ENCODE measurements at regions not wholly inside any gene's neighbourhood (a gene's known extent, or its start where the extent isn't known, plus 50 kb on each side); places are given as distances from the start of the nearest gene placed in this dataset.

- no peak for DNase-seq
These were observed 616.3 kb downstream of the TBC1D4 start for GRCh38 chr13:74865656-74866055.

DNA sequence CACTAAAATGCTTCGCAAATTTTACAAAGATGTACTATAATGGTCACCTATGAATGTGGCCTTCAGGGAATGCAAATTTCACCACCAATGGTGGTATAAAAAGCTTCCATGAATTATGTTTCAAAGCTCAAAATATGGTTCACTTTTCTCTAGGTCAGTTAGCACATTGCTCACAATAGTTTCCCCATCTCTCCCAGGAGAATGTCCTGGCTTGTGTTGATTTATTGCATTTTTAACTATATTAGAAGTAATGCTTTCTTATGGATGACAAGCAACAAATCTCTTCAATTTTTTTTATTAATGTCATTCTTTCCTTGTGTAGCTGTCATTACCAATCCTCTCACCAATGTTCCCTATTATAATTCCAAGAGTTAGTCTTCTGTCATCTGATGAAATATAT, 621.2 kb downstream of the TBC1D4 start:
- DNase-seq, result no peak

GRCh38 chr13:74850893-74851292, 631.1 kb downstream of the TBC1D4 start:
- no peak for DNase-seq

- DNase-seq, result no peak
These were observed 634.0 kb downstream of the TBC1D4 start for GRCh38 chr13:74847966-74848365.

- no peak for DNase-seq
These were observed 636.2 kb downstream of the TBC1D4 start for GRCh38 chr13:74845806-74846205.

GRCh38 chr13:74841651-74842050, 640.3 kb downstream of the TBC1D4 start:
- no peak for DNase-seq

DNA sequence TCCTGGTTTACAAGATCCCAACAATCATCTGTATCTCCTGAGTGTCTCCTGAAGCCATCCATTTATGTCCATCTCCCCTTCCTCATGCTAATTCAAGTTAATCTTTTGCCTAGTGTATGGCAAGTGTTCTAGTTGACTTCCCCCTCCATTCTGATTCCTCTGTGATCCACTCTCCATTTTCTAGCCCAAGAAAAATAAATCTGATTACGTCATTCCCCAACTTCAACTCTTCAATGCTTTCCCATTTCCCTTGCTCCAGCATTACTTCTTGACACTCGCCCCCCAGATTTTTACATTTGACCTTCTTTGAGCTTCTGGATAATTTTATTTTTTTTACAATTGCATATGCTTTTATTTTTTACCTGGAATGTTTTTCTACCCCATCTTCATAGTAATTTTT, 640.8 kb downstream of the TBC1D4 start:
- no peak for DNase-seq

DNA sequence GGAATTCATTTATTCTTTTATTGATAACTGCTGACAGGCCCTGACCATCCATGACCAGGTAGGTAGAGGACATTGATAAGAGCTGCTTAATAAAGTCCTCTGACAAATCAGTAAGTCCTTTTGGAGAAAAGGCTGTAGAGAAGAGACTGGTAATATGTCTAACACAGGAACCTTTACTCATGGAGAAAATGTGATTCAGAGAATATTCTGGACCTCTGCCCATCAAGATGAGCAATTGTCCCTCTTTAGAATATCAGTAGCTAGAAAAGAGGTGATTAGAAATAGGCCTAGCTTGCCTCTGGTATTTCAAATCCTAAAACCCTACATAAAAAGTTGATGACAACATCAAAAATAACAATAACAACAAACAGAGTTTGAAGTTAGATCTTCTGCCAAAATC, 642.3 kb downstream of the TBC1D4 start:
- DNase-seq, result no peak

DNA sequence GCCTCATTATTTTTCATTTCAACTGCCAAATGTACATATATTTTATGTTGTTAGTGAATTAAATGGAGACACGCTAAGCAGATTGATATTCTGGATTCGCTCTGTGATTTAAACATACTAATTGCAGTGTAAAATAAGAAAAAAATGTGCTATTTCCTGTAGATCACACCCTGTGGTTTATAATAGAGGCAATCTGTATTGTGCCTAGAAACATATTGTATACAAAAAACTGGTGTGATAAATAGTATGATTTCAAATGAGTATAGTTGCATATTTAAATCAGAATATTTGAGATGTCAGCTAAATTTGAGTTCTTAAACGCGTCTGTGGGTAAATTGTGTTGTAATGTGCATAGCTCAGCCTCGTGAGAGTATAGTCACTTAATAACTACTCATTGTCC, 643.9 kb downstream of the TBC1D4 start:
- no peak for DNase-seq

DNA sequence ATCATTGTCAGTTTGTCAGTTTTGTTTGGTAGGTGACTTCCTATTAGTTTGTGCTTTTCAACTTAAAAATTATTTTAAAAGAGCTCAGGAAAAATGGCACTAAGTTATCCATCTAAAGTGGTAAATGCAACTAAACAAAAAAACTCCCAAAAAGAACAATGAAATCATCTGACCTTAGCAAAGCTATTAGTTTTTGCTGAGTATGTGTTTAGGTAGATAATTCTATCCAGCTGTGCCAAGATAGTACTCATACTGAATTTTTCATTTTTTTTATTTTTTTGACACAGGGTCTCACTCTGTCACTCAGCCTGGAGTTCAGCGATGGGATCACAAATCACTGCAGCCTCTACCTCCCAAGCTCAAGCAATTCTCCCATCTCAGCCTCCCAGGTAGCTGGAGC, 645.3 kb downstream of the TBC1D4 start:
- no peak for DNase-seq

DNA sequence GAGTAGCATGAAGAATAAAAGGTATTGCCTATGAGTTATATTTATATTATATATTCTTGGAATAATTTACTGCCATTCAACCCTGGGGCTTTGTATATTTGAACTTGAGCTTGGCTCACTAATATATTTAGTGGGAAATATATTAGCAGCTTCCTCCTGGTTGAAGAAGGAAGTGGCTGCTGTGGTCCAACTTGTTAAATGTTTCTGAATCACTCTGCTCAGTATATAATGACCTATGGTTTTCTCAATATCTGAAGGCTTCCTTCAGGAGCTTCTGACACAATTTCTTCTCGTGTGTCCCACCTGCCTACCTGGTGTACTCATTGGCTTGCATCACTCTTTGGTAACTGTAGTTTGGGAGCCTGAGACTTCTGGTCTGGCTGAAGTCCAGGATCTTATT, 646.4 kb downstream of the TBC1D4 start:
- DNase-seq, result no peak

GRCh38 chr13:74825938-74826246, 656.1 kb downstream of the TBC1D4 start:
- no peak for DNase-seq

- no peak for DNase-seq
These were observed 656.6 kb downstream of the TBC1D4 start for GRCh38 chr13:74825152-74825937.

- no peak for DNase-seq
These were observed 661.2 kb downstream of the TBC1D4 start for GRCh38 chr13:74820809-74821208.

GRCh38 chr13:74819549-74819948, 662.4 kb downstream of the TBC1D4 start:
- DNase-seq, result no peak

GRCh38 chr13:74816737-74817136, 665.2 kb downstream of the TBC1D4 start:
- DNase-seq, result no peak

DNA sequence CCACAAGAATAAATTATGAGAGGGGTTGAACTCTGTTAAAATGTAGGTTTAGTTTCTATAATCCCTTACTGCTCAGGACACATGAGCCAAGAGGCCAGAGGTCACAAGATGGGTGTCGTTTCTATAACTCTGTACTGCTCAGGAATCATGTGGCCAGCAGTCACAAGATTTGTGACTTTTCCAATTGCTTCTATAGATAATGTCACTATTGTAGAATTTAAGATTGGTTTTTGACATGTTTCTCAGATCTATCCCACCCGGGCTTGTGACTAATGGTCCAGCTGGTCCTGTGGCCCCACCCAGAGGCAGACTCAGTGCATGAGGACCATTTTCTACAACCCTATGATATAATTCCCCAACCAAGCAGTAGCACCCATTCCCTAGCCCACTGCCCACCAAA, 662.0 kb upstream of the KLF12 start:
- DNase-seq, result no peak

DNA sequence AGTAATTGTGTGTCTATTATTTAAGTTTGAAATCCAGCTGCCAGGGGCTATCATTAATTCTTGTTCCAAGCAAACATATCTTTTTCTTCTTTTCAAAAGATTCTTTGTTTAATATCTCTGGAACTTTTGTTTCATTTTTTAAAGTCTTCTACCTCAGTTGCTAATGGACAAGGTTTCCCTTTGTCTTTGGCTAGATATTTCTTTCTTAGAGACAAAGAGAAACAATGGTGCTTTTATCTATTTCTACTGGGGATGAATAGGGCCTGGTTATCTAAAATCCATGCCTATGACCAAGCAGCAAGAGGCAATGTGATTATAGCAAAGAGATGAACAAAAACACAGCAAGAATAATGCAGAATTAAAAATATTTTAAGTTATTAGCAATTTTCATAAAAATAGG, 661.3 kb upstream of the KLF12 start:
- no peak for DNase-seq

DNA sequence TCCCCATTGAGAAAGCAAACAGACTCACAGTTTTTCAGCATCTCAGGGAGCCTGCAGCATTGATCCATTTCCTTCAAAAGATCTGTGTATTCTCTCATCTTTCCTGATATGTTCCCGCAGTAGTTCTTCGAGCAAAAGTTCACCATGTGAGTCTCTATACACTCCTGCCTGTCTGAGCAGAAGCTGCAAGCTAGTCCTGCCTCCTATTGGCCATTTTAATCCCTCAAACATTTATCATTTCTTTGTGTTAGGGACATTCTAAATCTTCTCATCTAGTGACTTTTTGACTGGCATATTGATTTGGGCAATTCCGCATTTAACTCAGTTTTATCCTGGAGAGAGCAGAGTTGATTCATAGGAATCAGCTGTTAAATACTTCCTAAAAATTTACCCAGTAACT, 660.4 kb upstream of the KLF12 start:
- DNase-seq, result no peak

DNA sequence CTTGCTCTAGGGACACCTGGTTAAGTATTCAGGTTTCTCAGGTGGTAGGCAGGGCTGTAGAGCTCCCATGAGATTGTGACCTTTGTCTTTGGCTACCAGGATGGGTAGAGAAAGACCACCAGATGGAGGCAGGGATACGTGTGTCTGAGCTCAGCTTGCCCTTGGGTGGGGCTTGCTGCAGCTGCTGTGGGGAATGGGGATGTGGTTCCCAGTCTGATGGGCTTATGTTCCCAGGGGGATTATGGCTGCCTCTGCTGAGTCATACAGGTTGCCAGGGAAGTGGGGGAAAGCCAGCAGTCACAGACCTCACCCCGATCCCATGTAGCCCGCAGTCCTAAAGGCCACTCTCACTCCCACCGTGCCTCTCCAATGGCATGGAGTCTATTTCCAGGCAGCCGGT, 659.9 kb upstream of the KLF12 start:
- DNase-seq, result no peak

DNA sequence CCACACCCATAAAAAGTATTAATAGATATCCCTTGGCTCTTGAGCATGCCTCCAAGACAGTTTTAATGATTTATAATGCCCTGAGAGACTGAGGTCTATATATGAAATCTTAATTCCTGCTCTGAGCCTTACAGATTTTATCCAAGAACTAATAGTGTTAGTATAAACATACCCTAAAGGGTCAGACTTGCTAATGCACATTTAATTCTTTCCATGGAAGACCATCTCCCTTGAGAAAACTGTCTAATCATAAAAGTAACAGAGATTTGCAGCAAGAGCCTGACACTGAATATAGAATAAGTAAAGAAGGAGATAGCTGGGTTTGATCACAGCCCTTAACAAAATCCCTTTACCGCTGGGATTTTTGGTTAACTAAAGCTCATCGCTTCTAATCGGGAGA, 650.8 kb upstream of the KLF12 start:
- no peak for DNase-seq

GRCh38 chr13:74778946-74779345, 644.7 kb upstream of the KLF12 start:
- no peak for DNase-seq

GRCh38 chr13:74778087-74778486, 643.9 kb upstream of the KLF12 start:
- DNase-seq, result no peak

DNA sequence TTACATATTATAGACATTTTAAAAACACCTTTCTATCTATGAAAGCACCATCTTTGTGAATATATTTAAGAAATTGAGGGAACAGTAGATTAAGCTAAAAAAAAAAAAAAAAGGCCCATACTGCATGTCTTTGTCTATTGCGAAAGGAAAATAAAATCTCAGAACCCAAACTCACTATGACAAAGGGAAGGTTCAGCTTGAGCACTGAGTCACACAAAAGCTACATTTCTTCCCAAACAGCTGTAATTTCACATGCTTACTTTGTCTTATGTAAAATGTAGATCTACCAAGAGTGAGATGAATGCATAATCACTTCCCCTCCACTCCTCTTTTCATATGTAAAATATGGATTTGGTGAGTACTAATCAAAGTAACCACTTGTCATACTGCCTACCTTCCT, 640.1 kb upstream of the KLF12 start:
- DNase-seq, result no peak

- no peak for DNase-seq
These were observed 639.0 kb upstream of the KLF12 start for GRCh38 chr13:74773248-74773647.

GRCh38 chr13:74771964-74772363, 637.8 kb upstream of the KLF12 start:
- DNase-seq, result no peak

Data from 8988T (cell line).